GM21786 (cell line): ENCODE measurements at regions not wholly inside any gene's neighbourhood (a gene's known extent, or its start where the extent isn't known, plus 50 kb on each side); places are given as distances from the start of the nearest gene placed in this dataset.

Experiments used
- ATAC-seq: cut with Tn5 transposase; IDR thresholded peaks from one replicate; pipeline ENCODE4 v1.9.1; 2021; ENCODE audit not compliant: unreplicated experiment

- no peak for ATAC-seq
Observed at GRCh38 chr20:17100506-17100905, 126.3 kb upstream of the PCSK2 start.

DNA sequence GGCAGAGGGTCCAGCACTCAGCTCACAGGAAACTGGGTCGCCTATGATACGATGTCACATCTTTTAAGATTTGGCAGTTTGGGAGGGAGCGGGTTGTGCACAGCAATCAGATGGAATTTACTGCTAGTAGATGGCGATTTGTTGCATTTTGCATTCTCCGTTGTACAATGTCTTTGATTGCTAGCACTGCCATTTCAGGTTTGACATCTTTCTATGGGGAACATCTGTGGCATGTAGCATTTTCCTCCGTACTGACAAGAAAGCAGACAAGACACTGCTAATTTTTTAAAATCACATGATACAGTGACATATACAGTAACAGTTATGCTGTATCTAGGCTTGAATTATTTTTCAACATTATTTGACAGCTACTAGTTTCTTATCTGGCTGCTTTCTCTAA lies 119.7 kb upstream of the PCSK2 start:
- ATAC-seq: no peak

DNA sequence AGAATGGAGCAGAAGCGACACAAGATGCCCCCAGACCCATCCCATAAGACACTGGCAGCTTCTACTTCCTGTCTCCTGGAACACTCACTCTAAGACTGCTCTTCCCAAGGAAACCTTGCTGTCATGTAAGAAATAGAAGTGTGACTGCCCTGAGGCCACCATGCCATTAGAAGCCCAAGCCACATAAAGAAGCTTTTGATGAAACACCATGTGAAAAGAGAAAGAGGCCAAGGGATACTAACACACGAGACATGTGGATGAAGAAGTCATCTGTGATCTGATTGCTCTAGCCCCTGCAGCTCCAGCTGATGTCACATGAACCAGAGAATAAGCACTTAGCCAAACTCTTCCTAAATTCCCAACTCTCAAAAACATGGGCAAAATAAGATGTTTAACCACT lies 117.9 kb upstream of the PCSK2 start:
- ATAC-seq: no peak

DNA sequence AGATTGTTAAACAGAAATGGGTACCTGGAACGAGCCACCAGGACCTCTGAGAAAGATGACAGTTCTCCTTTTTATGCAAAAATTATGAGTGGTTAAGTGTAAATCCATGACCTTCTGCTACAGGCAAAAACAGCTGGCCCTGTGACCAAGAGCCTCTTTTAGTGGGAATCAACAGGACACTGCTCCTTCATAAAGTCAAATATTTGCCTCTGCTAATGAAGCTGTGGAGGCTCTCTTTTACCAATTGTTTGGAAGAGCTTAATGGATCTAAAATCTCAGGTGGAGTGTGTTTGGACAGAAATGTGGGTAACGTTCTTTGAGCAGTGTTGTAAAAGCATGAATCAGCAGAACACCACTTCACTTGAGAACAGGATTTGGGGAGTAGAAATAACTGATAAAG lies 117.5 kb upstream of the PCSK2 start:
- no peak for ATAC-seq

DNA sequence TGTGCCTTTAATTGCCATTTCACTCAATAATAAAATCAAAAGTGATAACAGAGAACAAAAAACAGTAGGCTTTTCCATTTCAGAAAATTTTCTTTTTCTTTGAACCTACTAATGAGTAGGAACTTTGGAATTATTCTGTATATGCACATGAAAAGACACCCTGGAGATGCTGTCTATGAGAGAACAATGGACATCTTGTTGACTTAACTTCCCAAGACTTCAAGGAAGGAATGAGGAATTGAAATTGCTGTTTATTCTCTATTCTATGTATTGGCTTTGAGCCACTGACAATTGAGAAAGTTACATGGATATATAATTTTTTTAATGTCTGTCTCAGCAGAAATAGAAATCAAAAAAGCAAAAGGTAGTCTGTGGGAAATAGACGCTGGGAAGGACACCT lies 98.6 kb upstream of the PCSK2 start:
- ATAC-seq: no peak

DNA sequence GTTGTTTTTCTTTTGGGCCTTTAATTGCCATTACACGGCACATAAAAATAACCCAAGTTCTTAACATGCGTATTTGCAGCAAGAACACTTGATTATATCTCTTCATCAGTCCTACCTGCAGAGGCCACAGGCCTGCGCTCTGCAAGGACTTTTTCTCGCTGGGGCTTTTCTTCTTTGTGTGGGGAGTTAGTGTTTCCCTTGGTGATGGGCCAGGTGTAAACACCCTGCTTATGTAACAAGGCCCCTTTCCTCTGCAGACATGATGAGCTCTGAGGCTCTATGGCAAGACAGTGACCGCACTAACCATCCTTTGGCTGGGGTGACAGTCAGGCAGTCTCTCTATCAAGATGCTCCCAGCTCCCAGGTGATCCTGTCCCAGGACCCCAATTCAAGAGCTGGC lies 97.8 kb upstream of the PCSK2 start:
- no peak for ATAC-seq

DNA sequence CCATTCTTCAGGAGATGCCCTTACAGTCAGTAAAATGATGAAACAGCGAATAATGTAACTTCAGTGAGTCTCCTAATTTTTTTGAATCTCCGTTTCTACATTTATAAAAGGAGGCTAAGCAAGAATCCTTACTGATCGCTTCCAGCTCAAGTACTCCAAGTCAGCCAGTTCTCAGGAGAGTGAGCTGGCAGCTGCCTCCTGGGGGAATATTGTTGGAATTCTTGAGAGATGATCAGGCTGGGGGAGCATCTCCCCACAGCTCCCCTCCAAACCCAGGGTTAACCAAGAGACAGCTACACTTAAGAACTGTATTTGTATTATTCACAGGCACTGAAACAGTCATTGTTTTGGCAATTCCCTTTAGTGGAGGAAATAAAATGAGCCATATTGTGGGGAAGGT lies 89.1 kb upstream of the PCSK2 start:
- ATAC-seq: no peak

- ATAC-seq: no peak
Observed at GRCh38 chr20:17138237-17138636, 88.6 kb upstream of the PCSK2 start.

GRCh38 chr20:17140894-17141293 lies 85.9 kb upstream of the PCSK2 start:
- ATAC-seq: no peak

DNA sequence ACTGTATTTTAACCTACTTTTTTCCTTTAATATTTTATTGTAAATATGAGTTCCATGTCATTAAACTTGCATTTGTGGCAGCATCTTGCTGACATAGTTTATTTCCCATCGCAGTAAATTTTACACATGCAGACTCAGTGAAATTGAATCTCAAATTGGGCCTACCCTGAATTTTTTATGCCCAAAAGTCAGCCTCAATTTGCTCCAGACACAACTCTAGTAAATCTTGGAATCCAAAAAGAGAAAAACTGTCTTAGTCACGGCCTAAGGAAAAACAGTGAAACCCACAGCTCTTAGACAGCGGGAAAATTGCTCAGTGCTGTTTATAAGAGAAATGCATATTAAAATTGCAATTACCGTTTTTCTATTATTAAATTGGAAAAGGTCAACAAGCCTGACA lies 85.3 kb upstream of the PCSK2 start:
- no peak for ATAC-seq

DNA sequence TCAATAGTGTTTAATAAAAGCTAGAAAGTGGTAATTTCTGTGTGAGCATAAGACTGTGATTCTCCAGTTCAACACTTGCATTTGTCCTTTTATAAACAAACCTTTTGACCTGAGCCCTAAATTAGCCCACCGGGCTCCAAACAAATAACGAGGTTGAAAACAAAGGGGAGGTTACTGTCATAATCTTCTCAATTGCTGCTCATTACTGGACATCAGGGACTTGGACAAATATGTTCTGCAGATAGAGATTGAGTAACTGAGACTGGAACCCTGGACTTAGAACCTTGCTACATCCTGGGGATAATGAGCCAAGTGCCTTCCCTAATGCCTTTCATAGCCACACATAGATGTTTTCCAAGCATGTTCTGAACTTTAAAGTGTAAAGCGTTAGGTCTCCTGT lies 84.2 kb upstream of the PCSK2 start:
- ATAC-seq: no peak

DNA sequence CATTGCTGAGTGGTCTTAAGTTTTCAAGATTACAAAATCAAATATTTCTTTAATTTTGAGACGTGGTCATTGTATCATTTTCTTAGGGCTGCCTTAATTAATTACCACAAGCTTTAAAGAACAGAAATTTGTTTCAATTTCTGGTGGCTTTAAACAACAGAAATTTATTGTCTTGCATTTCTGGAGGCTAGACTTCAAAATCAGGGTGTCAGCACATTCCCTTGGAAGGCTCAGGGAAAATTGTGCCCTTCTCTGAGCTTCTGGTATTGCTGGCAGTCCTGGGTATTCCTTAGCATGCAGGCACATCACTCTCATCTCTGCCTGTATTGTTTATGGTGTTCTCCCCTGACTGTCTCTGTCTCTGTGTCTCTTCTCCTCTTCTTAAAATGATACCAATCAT lies 76.0 kb upstream of the PCSK2 start:
- no peak for ATAC-seq

- ATAC-seq: no peak
Observed at GRCh38 chr20:17155401-17155800, 71.4 kb upstream of the PCSK2 start.

DNA sequence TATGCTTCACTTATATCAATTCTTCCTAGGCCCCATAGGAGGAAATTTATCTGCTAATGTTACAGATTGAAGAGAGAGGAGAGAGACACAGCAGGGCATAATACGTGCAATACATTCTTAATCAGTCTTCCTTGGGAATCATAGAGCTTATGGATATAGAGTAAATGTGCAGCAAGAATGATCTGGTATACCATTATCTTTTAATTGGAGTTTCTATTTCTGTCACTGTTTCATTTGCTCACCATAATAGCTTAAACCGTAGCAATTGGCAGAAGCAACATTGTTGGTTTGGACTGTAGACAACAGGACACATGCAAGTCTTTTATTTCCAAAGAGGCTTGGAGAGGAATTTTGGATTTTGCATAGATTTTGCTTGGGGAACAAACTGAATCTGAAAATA lies 68.1 kb upstream of the PCSK2 start:
- ATAC-seq: no peak

DNA sequence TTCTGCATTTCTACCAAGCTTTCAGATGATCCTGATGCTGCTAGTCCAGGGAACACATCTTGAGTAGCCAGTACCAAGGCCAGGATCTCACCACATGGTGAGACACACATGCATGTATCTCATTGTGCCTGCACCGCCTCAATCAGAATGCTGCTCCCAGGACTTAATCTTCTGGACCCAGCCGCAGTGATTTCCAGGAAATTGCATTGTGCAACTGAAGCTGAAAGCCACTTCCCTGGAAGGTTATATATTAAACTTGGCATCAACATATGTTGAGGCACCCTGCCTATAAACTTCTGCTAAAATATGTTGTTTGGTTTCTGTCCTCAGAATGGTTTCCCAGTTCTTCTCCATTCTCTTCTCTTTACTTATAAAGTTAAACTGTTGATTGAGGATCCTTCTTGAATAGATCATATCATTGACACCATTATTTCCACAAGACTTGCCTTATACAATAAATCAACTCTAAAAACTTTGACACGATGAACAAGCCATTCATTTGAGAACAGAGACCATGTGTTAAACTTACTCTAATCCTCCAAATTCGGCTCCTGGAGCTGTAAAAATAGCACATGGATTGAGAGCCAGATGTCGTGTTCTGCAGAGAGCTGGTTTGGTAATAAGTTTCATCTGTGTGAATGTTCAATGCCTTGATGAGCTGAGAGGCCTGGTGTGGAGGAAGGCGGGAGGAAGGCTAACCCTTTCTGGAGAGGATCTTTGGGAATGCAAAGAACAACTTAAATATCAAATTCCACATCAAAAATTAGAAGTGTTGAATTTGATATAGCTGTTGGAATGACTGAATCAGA lies 65.0 kb upstream of the PCSK2 start:
- ATAC-seq: no peak

DNA sequence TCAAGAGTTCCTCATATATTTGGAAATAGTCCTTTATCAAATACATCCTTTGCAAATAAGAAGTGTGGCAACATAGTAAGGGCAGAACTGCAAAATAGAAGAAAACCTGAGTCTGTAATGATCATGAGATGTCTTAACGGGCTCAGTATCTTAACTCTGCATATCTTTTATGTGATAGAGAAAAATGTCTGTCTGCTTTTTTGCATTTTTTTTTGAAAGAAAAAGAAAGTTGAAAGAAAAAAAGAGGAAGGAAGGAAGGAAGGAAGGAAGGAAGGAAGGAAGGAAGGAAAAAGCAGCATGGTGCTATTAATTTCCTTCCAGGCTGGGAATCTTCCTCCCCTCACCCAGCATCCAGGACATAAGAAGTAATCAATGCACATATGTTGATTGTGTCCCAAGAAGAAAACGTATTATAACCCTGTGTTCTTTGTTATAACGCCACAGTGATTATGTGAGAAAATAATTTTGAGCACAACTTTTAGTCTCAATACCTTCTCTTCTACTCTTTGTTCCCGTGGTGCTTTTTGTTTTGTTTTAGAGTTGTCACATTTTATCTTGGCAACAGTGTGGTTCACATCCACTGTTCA lies 58.7 kb upstream of the PCSK2 start:
- ATAC-seq: no peak

- no peak for ATAC-seq
Observed at GRCh38 chr20:17169585-17170136, 57.2 kb upstream of the PCSK2 start.

DNA sequence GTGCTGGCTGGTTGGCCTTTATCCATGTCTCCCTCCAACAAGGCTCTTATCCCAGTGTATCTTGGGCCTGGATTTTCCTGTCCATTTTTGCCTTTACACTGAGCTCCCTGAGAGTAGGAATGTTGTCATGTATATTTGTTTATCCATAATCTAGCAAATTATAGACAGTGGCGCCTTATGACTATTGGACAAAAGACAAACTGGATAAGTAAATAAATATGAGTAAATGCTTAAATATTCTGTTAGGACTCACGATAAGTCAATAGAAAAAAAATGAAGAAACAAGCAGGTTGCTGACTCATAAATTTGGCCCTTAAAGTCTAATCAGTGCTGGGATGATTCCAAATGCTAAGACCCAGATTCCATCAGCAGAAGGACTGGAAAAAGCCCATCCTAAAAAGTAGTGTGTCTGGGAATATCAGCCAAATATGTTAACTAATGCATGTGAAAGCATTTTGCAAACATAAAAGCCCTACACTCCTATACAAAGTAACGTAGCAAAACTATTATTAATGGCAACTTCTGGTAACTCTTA lies 55.0 kb upstream of the PCSK2 start:
- ATAC-seq: no peak

GRCh38 chr20:17172836-17173516 lies 53.9 kb upstream of the PCSK2 start:
- no peak for ATAC-seq
